SW 1271 (cell line): ENCODE measurements at regions not wholly inside any gene's neighbourhood (a gene's known extent, or its start where the extent isn't known, plus 50 kb on each side); places are given as distances from the start of the nearest gene placed in this dataset.

Source experiments
- DNase-seq, 2 experiments: peaks; one replicate each; lab custom pipeline; 2025; lab: John Stamatoyannopoulos, UW

- no peak for DNase-seq
Observed at GRCh38 chr7:70907259-70908247, 224.4 kb upstream of the GALNT17 start.

- no peak for DNase-seq
Observed at GRCh38 chr7:70913924-70914323, 218.0 kb upstream of the GALNT17 start.

DNA sequence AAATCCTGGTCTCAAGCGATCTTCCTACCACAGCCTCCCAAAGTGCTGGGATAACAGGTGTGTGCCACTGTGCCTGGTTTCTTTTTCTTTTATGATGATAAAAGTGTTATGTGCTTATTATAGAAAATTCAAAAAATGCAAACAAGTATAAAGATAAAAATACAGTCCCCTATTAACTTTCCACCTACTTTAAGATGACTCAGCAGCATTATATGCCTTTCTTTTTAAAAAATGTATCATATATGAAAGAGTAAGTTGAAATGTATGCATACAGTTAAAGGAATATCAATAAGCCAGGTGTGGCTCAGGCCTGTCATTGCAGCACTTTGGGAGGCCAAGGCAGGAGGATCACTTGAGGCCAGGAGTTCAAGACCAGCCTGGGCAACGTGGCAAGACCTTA is 216.9 kb upstream of the GALNT17 start:
- DNase-seq, result no peak

DNA sequence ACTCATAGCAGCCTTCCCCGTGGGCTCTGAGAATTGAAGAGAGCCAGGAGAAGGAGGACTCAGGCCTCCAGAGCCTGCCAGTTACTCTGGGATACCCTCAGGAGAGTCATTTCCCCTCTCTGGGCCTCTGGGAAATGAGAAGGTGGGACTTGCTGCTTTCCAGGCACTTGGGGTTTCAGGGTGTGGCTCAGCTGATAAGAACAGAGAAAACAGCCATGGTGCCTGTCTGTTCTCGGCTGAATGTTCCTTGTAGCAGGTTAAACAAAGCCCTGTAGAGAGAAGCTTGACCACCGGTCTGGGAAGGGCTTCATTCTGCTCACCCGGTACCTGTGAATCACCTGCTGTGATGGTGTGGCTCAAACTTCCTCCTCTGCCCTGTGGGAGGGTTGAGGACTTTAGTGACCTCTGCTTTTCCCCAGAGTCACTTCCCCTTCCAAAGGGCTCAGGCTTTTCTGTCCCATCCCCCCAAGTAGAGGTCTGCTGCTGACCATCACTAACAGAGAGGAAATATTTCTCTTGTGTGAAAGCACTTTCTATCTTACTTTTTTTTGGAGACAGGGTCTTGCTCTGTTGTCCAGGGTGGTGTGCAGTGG is 212.4 kb upstream of the GALNT17 start:
- DNase-seq, result no peak

- DNase-seq, result no peak
Observed at GRCh38 chr7:70920876-70921275, 211.1 kb upstream of the GALNT17 start.

DNA sequence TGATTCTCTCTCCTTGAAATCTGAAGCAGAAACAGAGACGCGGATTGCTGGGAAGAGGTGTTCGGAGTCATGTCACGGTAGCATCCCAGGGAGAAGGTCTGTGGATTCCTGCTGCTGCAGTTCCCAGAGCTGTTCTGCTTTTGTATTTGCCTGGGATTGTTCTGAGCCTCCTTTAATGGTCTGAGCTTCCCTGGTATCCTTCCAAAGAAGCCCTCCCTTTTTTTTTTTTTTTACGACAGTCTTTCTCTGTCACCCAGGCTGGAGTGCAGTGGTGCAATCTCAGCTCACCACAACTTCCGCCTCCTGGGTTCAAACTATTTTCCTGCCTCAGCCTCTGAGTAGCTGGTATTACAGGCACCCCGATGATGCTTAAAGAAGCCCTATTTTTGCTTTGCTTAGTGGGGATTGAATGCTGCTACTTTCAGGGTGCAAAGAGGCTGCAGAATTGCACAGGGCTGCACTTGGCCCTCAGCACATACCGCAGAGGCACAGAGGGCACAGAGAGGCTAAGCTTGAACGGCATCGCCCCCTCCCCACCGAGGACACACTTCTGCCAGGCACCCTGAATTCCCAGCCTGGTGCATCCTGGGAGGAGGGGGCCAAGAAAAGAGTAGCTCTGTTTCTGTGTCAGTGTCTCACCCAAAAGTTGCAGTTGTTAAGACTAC is 208.6 kb upstream of the GALNT17 start:
- no peak for DNase-seq

DNA sequence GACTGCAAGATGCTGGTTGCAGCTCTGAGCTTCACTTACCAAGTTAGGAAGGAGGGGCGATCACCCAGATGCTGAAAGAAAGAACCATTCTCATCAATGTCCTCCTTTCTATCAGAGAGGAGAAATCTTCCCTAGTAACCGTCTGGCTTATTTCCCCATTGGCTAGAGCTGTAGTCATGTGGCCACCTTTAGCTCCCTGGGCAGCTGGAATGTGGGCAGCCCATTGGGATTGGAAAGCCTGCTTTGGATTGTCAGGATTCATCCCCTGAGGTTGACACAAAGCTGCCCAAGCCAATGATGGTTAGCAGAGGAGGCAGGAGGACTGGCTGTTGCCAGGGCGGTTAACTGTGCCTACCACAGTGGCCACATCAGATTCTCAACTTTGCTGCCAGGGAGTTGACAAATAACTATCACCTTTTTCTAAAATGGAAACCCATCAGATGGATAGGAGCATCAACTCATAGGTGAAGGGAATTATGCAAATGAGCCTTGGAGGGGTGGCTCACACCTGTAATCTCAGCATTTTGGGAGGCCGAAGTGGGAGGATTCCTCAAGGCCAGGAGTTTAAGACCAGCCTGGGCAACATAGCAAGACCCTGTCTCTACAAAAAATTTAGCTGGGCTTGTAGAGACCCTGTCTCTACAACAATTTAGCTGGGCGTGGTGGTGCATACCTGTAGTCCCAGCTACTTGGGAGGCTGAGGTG is 206.4 kb upstream of the GALNT17 start:
- no peak for DNase-seq

- DNase-seq, result no peak
Observed at GRCh38 chr7:70926666-70927065, 205.3 kb upstream of the GALNT17 start.

GRCh38 chr7:70935311-70935710 is 196.6 kb upstream of the GALNT17 start:
- DNase-seq, result no peak

DNA sequence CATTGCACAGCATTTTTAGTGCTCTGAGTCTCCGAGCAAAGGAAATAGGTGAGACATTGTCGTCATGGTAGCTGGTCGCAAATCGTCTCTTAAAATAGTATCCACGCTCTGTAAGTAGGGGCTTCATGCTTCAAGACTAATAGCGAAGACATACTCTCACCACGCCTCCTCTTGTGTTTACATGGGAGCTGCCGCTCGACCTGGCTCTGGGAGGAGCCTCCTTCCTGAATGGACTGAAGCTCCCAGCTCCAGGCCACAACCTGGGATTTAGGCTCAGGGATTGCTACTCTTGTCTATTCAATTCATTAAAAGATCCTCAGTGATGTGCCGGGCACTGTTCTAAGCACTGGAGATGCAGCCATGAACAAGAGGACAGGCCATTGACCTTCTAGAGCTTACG is 196.1 kb upstream of the GALNT17 start:
- DNase-seq, result no peak

DNA sequence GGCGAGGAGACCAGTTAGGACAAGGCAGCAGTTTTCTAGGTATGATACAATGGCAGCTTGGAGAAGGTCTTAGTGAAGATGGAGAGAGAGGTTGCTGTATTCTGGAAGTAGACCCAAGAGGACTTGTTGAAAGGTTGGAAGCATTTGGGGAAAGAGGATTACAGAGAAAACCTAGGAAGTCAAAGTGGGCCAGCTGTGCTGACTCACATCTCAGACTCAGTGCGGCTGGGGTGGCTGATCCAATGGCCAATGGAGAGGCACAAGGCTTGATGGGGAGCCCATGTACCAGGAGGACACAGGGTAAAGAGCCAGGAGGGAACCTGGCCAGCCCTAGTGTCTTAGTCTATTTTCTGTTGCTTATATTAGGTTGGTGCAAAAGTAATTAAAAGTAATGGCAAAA is 194.5 kb upstream of the GALNT17 start:
- no peak for DNase-seq

DNA sequence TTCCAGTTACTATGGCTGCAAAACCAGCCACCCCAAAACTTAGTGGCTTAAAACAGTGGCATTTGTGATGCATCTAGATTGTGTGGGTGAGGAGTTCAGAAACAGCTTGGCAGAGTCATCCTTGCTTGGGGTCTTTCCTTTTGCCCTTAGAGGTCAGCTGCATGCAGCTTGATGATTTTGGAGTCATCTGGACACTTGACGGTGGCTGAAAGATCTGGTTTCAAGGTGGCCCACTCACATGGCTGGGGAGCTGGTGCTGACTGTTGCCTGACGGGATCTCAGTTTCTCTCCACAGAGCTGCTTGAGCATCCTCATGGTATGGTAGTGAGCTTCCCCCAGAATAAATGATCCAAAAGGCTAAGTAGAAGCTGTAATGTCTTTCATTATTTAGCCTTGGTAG is 191.3 kb upstream of the GALNT17 start:
- no peak for DNase-seq

DNA sequence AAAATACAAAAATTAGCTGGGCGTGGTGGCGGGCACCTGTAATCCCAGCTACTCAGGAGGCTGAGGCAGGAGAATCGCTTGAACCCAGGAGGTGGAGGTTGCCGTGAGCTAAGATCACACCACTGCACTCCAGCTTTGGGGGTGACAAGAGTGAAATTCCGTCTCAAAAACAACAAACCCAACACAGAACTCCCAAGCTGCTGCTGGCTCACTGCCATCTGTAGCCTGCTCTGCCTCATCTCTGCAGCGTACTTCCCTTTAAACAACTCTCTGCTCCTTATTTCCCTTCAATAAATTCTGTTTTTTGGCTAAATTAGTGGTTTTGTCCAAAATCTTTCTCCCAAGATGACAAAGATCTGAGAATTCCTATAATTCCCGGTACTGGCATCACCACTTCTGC is 189.2 kb upstream of the GALNT17 start:
- DNase-seq, result no peak

- DNase-seq, result no peak
Observed at GRCh38 chr7:70944516-70944915, 187.4 kb upstream of the GALNT17 start.

GRCh38 chr7:70947181-70947580 is 184.8 kb upstream of the GALNT17 start:
- no peak for DNase-seq

DNA sequence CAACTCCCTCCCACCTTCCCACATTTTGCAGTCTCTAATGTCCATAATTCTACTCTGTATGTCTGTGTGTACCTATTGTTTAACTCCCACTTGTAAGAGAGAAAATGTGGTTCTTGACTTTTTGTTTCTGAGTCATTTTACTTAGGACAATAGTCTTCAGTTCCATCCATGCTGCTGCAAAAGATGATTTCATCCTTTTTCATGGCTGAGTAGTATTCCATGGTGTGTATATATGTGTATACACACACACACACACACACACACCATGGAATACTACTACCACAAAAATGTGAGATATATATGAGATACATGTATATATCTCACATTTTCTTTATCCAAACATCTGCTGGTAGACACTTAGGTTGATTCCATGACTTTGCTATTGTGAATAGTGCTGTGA is 182.1 kb upstream of the GALNT17 start:
- DNase-seq, result no peak

- no peak for DNase-seq
Observed at GRCh38 chr7:70951271-70951962, 180.5 kb upstream of the GALNT17 start.

- DNase-seq, result no peak
Observed at GRCh38 chr7:70952311-70952710, 179.6 kb upstream of the GALNT17 start.

DNA sequence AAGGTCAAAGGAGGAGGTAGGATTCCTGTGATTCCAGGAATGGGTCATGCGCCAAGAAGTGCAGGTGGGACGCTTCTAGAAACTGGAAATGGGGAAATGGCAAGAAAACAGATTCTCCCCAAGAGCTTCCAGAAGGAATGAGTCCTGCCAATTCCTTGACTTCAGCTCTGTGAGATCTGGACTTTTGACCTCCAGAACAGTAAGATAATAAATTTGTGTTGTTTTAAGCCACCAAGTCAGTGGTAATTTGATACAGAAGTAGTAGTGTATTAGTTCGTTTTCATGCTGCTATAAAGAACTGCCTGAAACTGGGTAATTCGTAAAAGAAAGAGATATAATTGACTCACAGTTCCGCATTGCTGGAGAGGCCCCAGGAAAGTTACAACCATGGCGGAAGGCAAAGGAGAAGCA is 178.6 kb upstream of the GALNT17 start:
- DNase-seq, result no peak

GRCh38 chr7:70953796-70954195 is 178.1 kb upstream of the GALNT17 start:
- no peak for DNase-seq

GRCh38 chr7:70972693-70973092 is 159.3 kb upstream of the GALNT17 start:
- DNase-seq, result no peak

GRCh38 chr7:70975754-70976153 is 156.2 kb upstream of the GALNT17 start:
- no peak for DNase-seq
